G401.6 (cell line): ENCODE measurements at regions not wholly inside any gene's neighbourhood (a gene's known extent, or its start where the extent isn't known, plus 50 kb on each side); places are given as distances from the start of the nearest gene placed in this dataset.

ENCODE experiments used
- FAIRE-seq: peaks from 2 replicates; lab custom pipeline; 2012; peaks lifted over from hg19 to GRCh38; lab: Jason Lieb, UNC

- no peak for FAIRE-seq
Measured at GRCh38 chr12:115108129-115109100, 424.4 kb upstream of the TBX3 start.

GRCh38 chr12:115103884-115104883 is 420.2 kb upstream of the TBX3 start:
- FAIRE-seq: no peak

- no peak for FAIRE-seq
Measured at GRCh38 chr12:115102450-115102849, 418.5 kb upstream of the TBX3 start.

- FAIRE-seq: no peak
Measured at GRCh38 chr12:115101520-115101919, 417.5 kb upstream of the TBX3 start.

GRCh38 chr12:115097416-115097815 is 413.4 kb upstream of the TBX3 start:
- FAIRE-seq: no peak

- FAIRE-seq: no peak
Measured at GRCh38 chr12:115096588-115097397, 412.8 kb upstream of the TBX3 start.

- FAIRE-seq: no peak
Measured at GRCh38 chr12:115095073-115095748, 411.2 kb upstream of the TBX3 start.

- no peak for FAIRE-seq
Measured at GRCh38 chr12:115094163-115094816, 410.3 kb upstream of the TBX3 start.

GRCh38 chr12:115093261-115093660 is 409.3 kb upstream of the TBX3 start:
- no peak for FAIRE-seq

GRCh38 chr12:115090783-115091182 is 406.8 kb upstream of the TBX3 start:
- FAIRE-seq: no peak

GRCh38 chr12:115088995-115089841 is 405.2 kb upstream of the TBX3 start:
- no peak for FAIRE-seq

- FAIRE-seq: no peak
Measured at GRCh38 chr12:115088328-115088994, 404.5 kb upstream of the TBX3 start.

- FAIRE-seq: no peak
Measured at GRCh38 chr12:115085594-115085993, 401.6 kb upstream of the TBX3 start.

- FAIRE-seq: no peak
Measured at GRCh38 chr12:115079760-115080159, 395.8 kb upstream of the TBX3 start.

GRCh38 chr12:115078990-115079389 is 395.0 kb upstream of the TBX3 start:
- no peak for FAIRE-seq

- FAIRE-seq: no peak
Measured at GRCh38 chr12:115078334-115078733, 394.4 kb upstream of the TBX3 start.

- FAIRE-seq: no peak
Measured at GRCh38 chr12:115075552-115076170, 391.7 kb upstream of the TBX3 start.

GRCh38 chr12:115074617-115075016 is 390.6 kb upstream of the TBX3 start:
- no peak for FAIRE-seq

GRCh38 chr12:115072712-115073111 is 388.7 kb upstream of the TBX3 start:
- FAIRE-seq: no peak
